ENCODE measurements at regions not wholly inside any gene's neighbourhood (a gene's known extent, or its start where the extent isn't known, plus 50 kb on each side); places are given as distances from the start of the nearest gene placed in this dataset.

DNA sequence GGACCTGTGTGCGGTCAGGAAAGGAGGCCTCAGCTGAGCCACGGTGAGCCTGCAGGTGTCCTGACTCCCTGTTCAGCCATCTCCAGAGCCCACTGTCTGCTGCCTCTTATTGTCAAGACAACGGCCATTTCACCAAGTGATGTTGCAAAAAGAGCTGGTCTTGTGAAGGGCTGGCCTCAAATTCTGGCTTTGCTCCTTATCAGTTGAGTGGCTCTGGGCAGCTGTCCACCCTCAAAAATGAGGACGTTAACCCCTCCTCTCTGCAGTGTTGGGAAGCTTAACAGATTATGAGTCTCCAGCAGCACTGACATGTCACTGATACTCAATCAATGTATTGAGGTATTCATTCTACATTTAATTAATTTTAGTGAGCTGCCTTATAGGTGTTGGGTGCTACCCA is 171.1 kb upstream of the TOX3 start:
- CTCF ChIA-PET: interaction anchor here (0.7 to 1.1 kb wide), 2 partner anchors 527 to 546 kb away, joined by 3 read pairs; no protein-coding TSS in a partner anchor
- Histone ChIP-seq H3K27ac (ENCODE audit: extremely low read depth, low read depth, low read length) (no peak overlapping the region), H3K9me3 (ENCODE audit: control insufficient read depth, insufficient read depth, low read depth, low read length) (no peaks in the 10 kb centered on the region), H3K36me3 (ENCODE audit: control insufficient read depth in 2 of 2, insufficient read depth in 1 of 2, low read length in 2 of 2) (no peaks in the 10 kb centered on the region), H3K4me3 (ENCODE audit: low read depth, low read length) (no peak overlapping the region), H3K4me1 (ENCODE audit: control insufficient read depth, insufficient read depth, low read length) (no peaks in the 10 kb centered on the region)
- TF ChIP-seq ZNF132 (tag by site-specific recombination; IDR thresholded peaks at IDR 0.05; ENCODE audit: borderline replicate concordance) (no peak), ZNF624 (tag by site-specific recombination; IDR thresholded peaks at IDR 0.05) (no peak), ZSCAN23 (tag by site-specific recombination; IDR thresholded peaks at IDR 0.05) (no peak), SP7 (tag by site-specific recombination; IDR thresholded peaks at IDR 0.05) (no peak), ZNF785 (tag by site-specific recombination; IDR thresholded peaks at IDR 0.05) (no peak), WT1 (tag by site-specific recombination; IDR thresholded peaks at IDR 0.05) (no peak), ZNF311 (tag by site-specific recombination; IDR thresholded peaks at IDR 0.05; ENCODE audit: borderline replicate concordance) (no peak), ZNF175 (tag by site-specific recombination; IDR thresholded peaks at IDR 0.05) (no peak), ZNF394 (tag by site-specific recombination; IDR thresholded peaks at IDR 0.05; ENCODE audit: borderline replicate concordance) (no peak), ZNF138 (tag by site-specific recombination; IDR thresholded peaks at IDR 0.05; ENCODE audit: borderline replicate concordance) (no peak), ZNF747 (tag by site-specific recombination; IDR thresholded peaks at IDR 0.05) (no peak), ZNF121 (tag by site-specific recombination; IDR thresholded peaks at IDR 0.05) (no peak), SALL2 (tag by site-specific recombination; IDR thresholded peaks at IDR 0.05; ENCODE audit: borderline replicate concordance) (no peak), ZFHX2 (tag by site-specific recombination; conservative IDR thresholded peaks at IDR 0.05) (no peak)
- TF ChIP-seq, protein P1, sequence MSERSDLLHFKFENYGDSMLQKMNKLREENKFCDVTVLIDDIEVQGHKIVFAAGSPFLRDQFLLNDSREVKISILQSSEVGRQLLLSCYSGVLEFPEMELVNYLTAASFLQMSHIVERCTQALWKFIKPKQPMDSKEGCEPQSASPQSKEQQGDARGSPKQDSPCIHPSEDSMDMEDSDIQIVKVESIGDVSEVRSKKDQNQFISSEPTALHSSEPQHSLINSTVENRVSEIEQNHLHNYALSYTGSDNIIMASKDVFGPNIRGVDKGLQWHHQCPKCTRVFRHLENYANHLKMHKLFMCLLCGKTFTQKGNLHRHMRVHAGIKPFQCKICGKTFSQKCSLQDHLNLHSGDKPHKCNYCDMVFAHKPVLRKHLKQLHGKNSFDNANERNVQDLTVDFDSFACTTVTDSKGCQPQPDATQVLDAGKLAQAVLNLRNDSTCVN (tag by site-specific recombination; optimal IDR thresholded peaks at IDR 0.05): no peak
- TF ChIP-seq, protein P2, sequence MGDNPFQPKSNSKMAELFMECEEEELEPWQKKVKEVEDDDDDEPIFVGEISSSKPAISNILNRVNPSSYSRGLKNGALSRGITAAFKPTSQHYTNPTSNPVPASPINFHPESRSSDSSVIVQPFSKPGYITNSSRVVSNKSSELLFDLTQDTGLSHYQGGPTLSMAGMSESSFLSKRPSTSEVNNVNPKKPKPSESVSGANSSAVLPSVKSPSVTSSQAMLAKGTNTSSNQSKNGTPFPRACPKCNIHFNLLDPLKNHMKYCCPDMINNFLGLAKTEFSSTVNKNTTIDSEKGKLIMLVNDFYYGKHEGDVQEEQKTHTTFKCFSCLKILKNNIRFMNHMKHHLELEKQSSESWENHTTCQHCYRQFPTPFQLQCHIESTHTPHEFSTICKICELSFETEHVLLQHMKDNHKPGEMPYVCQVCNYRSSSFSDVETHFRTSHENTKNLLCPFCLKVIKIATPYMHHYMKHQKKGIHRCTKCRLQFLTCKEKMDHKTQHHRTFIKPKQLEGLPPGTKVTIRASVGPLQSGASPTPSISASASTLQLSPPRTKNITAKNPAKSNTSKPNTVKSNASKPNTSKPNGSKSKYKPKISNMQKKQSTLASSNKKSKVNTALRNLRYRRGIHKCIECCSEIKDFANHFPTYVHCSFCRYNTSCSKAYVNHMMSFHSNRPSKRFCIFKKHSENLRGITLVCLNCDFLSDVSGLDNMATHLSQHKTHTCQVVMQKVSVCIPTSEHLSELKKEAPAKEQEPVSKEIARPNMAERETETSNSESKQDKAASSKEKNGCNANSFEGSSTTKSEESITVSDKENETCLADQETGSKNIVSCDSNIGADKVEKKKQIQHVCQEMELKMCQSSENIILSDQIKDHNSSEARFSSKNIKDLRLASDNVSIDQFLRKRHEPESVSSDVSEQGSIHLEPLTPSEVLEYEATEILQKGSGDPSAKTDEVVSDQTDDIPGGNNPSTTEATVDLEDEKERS (tag by site-specific recombination; IDR thresholded peaks at IDR 0.05): no peak
- POLR2A ChIA-PET: no interaction called here

DNA sequence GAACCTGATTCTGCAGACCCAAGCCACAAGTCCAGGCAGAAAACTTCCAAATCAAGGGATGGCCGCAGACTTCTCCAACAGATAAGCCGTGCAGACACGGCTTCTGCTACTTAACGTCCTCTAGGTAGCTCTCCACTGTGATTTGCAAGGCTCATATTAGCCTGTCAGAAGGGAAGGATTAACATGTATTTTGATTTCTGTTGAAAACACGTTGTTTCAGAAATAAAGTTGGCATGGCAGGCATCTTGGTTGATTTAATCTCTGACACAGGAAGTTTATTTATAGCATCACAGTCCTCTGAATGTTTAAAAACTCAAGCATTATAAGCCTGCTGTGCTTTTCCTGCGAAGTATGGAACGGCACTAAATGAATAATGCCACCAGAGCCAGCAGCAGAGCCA is 166.8 kb upstream of the TOX3 start:
- Histone ChIP-seq H3K4me3 (ENCODE audit: low read depth, low read length) (no peak overlapping the region), H3K4me1 (ENCODE audit: control insufficient read depth, insufficient read depth, low read length) (no peaks in the 10 kb centered on the region), H3K36me3 (ENCODE audit: control insufficient read depth in 2 of 2, insufficient read depth in 1 of 2, low read length in 2 of 2) (no peaks in the 10 kb centered on the region), H3K27ac (ENCODE audit: extremely low read depth, low read depth, low read length) (no peak overlapping the region), H3K9me3 (ENCODE audit: control insufficient read depth, insufficient read depth, low read depth, low read length) (no peaks in the 10 kb centered on the region)
- TF ChIP-seq ZNF311 (tag by site-specific recombination; IDR thresholded peaks at IDR 0.05; ENCODE audit: borderline replicate concordance) (no peak), ZNF544 (tag by site-specific recombination; IDR thresholded peaks at IDR 0.05) (no peak), ZNF354C (tag by site-specific recombination; IDR thresholded peaks at IDR 0.05; ENCODE audit: borderline replicate concordance, low read depth) (no peak), ZNF248 (tag by site-specific recombination; IDR thresholded peaks at IDR 0.05) (no peak), ZNF623 (tag by site-specific recombination; IDR thresholded peaks at IDR 0.05) (no peak), ZNF112 (tag by site-specific recombination; IDR thresholded peaks at IDR 0.05) (no peak), ZNF792 (tag by site-specific recombination; IDR thresholded peaks at IDR 0.05) (no peak), SCRT1 (tag by site-specific recombination; IDR thresholded peaks at IDR 0.05; ENCODE audit: borderline replicate concordance) (no peak)
- TF ChIP-seq, protein P3, sequence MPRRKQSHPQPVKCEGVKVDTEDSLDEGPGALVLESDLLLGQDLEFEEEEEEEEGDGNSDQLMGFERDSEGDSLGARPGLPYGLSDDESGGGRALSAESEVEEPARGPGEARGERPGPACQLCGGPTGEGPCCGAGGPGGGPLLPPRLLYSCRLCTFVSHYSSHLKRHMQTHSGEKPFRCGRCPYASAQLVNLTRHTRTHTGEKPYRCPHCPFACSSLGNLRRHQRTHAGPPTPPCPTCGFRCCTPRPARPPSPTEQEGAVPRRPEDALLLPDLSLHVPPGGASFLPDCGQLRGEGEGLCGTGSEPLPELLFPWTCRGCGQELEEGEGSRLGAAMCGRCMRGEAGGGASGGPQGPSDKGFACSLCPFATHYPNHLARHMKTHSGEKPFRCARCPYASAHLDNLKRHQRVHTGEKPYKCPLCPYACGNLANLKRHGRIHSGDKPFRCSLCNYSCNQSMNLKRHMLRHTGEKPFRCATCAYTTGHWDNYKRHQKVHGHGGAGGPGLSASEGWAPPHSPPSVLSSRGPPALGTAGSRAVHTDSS (tag by site-specific recombination; IDR thresholded peaks at IDR 0.05): no peak
- CTCF ChIA-PET: no interaction called here
- POLR2A ChIA-PET: no interaction called here

Data from HEK293 (cell line).